Endodermal cell (in vitro differentiated cells): ENCODE measurements at regions not wholly inside any gene's neighbourhood (a gene's known extent, or its start where the extent isn't known, plus 50 kb on each side); places are given as distances from the start of the nearest gene placed in this dataset.

Experiments used
- DNase-seq: peaks from one replicate; pipeline ENCODE4 v3.0.0-alpha.2; 2017
- H3K27ac ChIP-seq: 2 replicates; pipeline ENCODE4 v1.5.1; 2013; ENCODE audit warnings: mild to moderate bottlenecking, low read depth, low read length, moderate library complexity
- H3K27me3 ChIP-seq: 2 replicates; pipeline ENCODE4 v1.6.1; 2013; ENCODE audit warnings: mild to moderate bottlenecking, low read length, moderate library complexity; ENCODE audit not compliant: insufficient read depth, control insufficient read depth, poor library complexity, severe bottlenecking
- H3K36me3 ChIP-seq: 2 replicates; pipeline ENCODE4 v1.7.0; 2013; ENCODE audit warnings: mild to moderate bottlenecking, low read length, moderate library complexity; ENCODE audit not compliant: control insufficient read depth, insufficient read depth
- H3K4me1 ChIP-seq: one replicate; pipeline ENCODE4 v1.7.0; 2013; ENCODE audit warnings: low read length; ENCODE audit not compliant: control insufficient read depth, insufficient read depth
- H3K4me3 ChIP-seq: 2 replicates; pipeline ENCODE4 v1.5.1; 2013; ENCODE audit warnings: mild to moderate bottlenecking, low read length, moderate library complexity
- H3K9ac ChIP-seq: 2 replicates; pipeline ENCODE4 v1.6.1; 2013; ENCODE audit warnings: mild to moderate bottlenecking, low read length, moderate library complexity; ENCODE audit not compliant: poor library complexity, severe bottlenecking; ENCODE audit errors: extremely low read depth
- H3K9me3 ChIP-seq: 2 replicates; pipeline ENCODE4 v1.6.1; 2013; ENCODE audit warnings: mild to moderate bottlenecking, low read length, moderate library complexity; ENCODE audit not compliant: control insufficient read depth
- H3K27ac Mint-ChIP-seq: 2 replicates; pipeline ENCODE4 v1.8.0; 2020; ENCODE audit warnings: mixed read lengths
- H3K27me3 Mint-ChIP-seq: 2 replicates; pipeline ENCODE4 v1.8.0; 2021; ENCODE audit warnings: mild to moderate bottlenecking, mixed read lengths; ENCODE audit not compliant: insufficient read depth
- H3K36me3 Mint-ChIP-seq: 2 replicates; pipeline ENCODE4 v1.8.0; 2020; ENCODE audit warnings: low read depth, mixed read lengths
- H3K4me1 Mint-ChIP-seq: 2 replicates; pipeline ENCODE4 v1.8.0; 2020; ENCODE audit warnings: mixed read lengths
- H3K4me3 Mint-ChIP-seq: 2 replicates; pipeline ENCODE4 v1.8.0; 2020; ENCODE audit warnings: mild to moderate bottlenecking, moderate library complexity, mixed read lengths
- H3K9me3 Mint-ChIP-seq: 2 replicates; pipeline ENCODE4 v1.8.0; 2020; ENCODE audit warnings: mild to moderate bottlenecking, mixed read lengths
- WGBS, 2 experiments: methylation state at CpG; one replicate each; pipeline versions ENCODE4 v1.1.5 to v1.1.7; 2013; ENCODE audit warnings: missing lambda C conversion rate in 2 of 2, mixed read lengths in 1 of 2; ENCODE audit not compliant: insufficient coverage in 1 of 2, insufficient read length in 1 of 2; 5-methylcytosine and 5-hydroxymethylcytosine counted together
- TF ChIP-seq, protein P1 (sequence below): fragments of 200-600 bp; sonication (generic); conservative IDR thresholded peaks from 2 replicates; pipeline ENCODE4 v1.5.0; 2021; ENCODE audit warnings: antibody characterized with exemption, mild to moderate bottlenecking

DNA sequence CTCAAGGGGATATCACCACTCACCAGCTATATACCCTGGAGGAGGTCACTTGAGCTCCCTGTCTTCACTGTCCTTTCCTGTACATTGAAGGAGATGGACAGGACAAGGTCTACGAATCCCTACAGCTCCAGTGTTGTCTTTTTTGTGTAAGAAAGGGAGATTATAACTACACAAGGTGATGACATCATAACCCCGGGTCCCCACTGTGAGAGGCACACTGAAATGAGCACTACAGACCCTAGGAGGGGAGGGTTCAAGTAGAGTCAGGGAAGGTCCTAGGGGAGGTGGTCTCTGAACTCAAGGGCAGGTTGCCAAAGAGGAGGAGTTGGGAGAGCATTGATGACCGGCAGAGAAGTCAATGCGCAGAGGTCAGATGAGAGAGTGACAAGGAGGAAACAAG, 108.3 kb upstream of the SLC14A2 start:
- DNase-seq, result no peak
- peaks cover 6% of the 10 kb centered on the region for H3K27me3 Mint-ChIP-seq
- H3K4me1 Mint-ChIP-seq, result peaks cover 13% of the 10 kb centered on the region
- no peak overlapping the region for H3K4me3 Mint-ChIP-seq
- WGBS, 2 experiments, result 96 to 100% methylated on average over 4 of the region's 4 CpGs
- peaks cover 9% of the 10 kb centered on the region for H3K9me3 Mint-ChIP-seq
- Histone ChIP-seq H3K27me3 (no peaks in the 10 kb centered on the region), H3K36me3 (no peaks in the 10 kb centered on the region), H3K4me3 (no peak overlapping the region), H3K9me3 (peaks cover 9% of the 10 kb centered on the region), H3K4me1 (no peaks in the 10 kb centered on the region), H3K9ac (no peak overlapping the region), H3K27ac (no peak overlapping the region)
- H3K27ac Mint-ChIP-seq, result no peak overlapping the region
- TF ChIP-seq, protein P1, sequence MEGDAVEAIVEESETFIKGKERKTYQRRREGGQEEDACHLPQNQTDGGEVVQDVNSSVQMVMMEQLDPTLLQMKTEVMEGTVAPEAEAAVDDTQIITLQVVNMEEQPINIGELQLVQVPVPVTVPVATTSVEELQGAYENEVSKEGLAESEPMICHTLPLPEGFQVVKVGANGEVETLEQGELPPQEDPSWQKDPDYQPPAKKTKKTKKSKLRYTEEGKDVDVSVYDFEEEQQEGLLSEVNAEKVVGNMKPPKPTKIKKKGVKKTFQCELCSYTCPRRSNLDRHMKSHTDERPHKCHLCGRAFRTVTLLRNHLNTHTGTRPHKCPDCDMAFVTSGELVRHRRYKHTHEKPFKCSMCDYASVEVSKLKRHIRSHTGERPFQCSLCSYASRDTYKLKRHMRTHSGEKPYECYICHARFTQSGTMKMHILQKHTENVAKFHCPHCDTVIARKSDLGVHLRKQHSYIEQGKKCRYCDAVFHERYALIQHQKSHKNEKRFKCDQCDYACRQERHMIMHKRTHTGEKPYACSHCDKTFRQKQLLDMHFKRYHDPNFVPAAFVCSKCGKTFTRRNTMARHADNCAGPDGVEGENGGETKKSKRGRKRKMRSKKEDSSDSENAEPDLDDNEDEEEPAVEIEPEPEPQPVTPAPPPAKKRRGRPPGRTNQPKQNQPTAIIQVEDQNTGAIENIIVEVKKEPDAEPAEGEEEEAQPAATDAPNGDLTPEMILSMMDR, result no peak
- H3K36me3 Mint-ChIP-seq, result no peaks in the 10 kb centered on the region

- Histone ChIP-seq H3K4me3 (no peak overlapping the region), H3K27me3 (no peaks in the 10 kb centered on the region), H3K36me3 (no peaks in the 10 kb centered on the region), H3K4me1 (no peaks in the 10 kb centered on the region), H3K9me3 (peaks cover 9% of the 10 kb centered on the region), H3K27ac (no peak overlapping the region), H3K9ac (no peak overlapping the region)
- Mint-ChIP-seq H3K36me3 (no peaks in the 10 kb centered on the region), H3K4me1 (peaks cover 3% of the 10 kb centered on the region), H3K4me3 (no peak overlapping the region), H3K27me3 (peaks cover 11% of the 10 kb centered on the region), H3K27ac (no peak overlapping the region), H3K9me3 (peaks cover 9% of the 10 kb centered on the region)
- 72 to 100% methylated on average over 1 to 4 of the region's 4 CpGs for WGBS, 2 experiments
- TF ChIP-seq, protein P1, result no peak
- DNase-seq, result no peak
Observed at GRCh38 chr18:45509535-45509934, 105.7 kb upstream of the SLC14A2 start.

- TF ChIP-seq, protein P1, result no peak
- Histone ChIP-seq H3K27ac (no peak overlapping the region), H3K36me3 (no peaks in the 10 kb centered on the region), H3K9ac (no peak overlapping the region), H3K27me3 (no peaks in the 10 kb centered on the region), H3K4me1 (peaks cover 4% of the 10 kb centered on the region), H3K4me3 (no peak overlapping the region), H3K9me3 (peaks cover 9% of the 10 kb centered on the region)
- DNase-seq, result no peak
- H3K27me3 Mint-ChIP-seq, result peaks cover 11% of the 10 kb centered on the region
- H3K36me3 Mint-ChIP-seq, result no peaks in the 10 kb centered on the region
- H3K4me3 Mint-ChIP-seq, result no peak overlapping the region
- 87 to 89% methylated on average over 3 of the region's 3 CpGs for WGBS, 2 experiments
- peaks cover 7% of the 10 kb centered on the region for H3K4me1 Mint-ChIP-seq
- no peak overlapping the region for H3K27ac Mint-ChIP-seq
- H3K9me3 Mint-ChIP-seq, result peaks cover 9% of the 10 kb centered on the region
Observed at GRCh38 chr18:45510656-45511055, 104.6 kb upstream of the SLC14A2 start.
